ENCODE measurements at regions not wholly inside any gene's neighbourhood (a gene's known extent, or its start where the extent isn't known, plus 50 kb on each side); places are given as distances from the start of the nearest gene placed in this dataset.

GRCh38 chr4:176568238-176568637, 224.5 kb downstream of the VEGFC start:
- Histone ChIP-seq H3K23me2 (ENCODE audit: insufficient read length, low read depth, low read length, poor library complexity, severe bottlenecking) (no peaks in the 10 kb centered on the region), H3K4ac (ENCODE audit: low read depth, low read length) (no peak overlapping the region), H3K56ac (ENCODE audit: insufficient read length, low read depth, low read length) (no peak overlapping the region), H3K79me1 (ENCODE audit: insufficient read depth, low read depth, low read length, poor library complexity, severe bottlenecking) (no peaks in the 10 kb centered on the region), H3K79me2 (ENCODE audit: insufficient read depth, low read length) (no peaks in the 10 kb centered on the region), H3K9me3 (ENCODE audit: control insufficient read depth, low read depth, low read length) (no peaks in the 10 kb centered on the region), H3K9ac (ENCODE audit: extremely low read depth, insufficient read length, low read length) (no peak overlapping the region), H2BK120ac (ENCODE audit: low read depth, low read length, poor library complexity, severe bottlenecking) (no peak overlapping the region), H4K20me1 (ENCODE audit: control insufficient read depth, insufficient read depth, insufficient read length) (no peaks in the 10 kb centered on the region), H3T11ph (ENCODE audit: low read length) (no peak overlapping the region), H2BK5ac (ENCODE audit: insufficient read length, low read length) (no peak overlapping the region), H2AK5ac (ENCODE audit: insufficient read length, low read length) (no peak overlapping the region), H2BK12ac (ENCODE audit: insufficient read length, low read depth, low read length) (no peak overlapping the region), H3K27me3 (ENCODE audit: insufficient read depth, low read length) (no peaks in the 10 kb centered on the region), H3K4me1 (ENCODE audit: insufficient read depth, low read length) (no peaks in the 10 kb centered on the region), H4K91ac (ENCODE audit: insufficient read length, low read depth, low read length) (no peak overlapping the region), H2BK15ac (ENCODE audit: low read depth, low read length) (no peak overlapping the region), H4K5ac (ENCODE audit: insufficient read length, low read depth, low read length) (no peak overlapping the region), H3K23ac (ENCODE audit: insufficient read length, low read depth, low read length) (no peak overlapping the region), H2AFZ (ENCODE audit: low read length) (no peak overlapping the region), H2BK20ac (ENCODE audit: low read depth, low read length, poor library complexity, severe bottlenecking) (no peak overlapping the region), H3K4me2 (ENCODE audit: insufficient read depth, insufficient read length, low read length) (no peak overlapping the region), H3K18ac (ENCODE audit: insufficient read length, low read depth, low read length) (no peak overlapping the region), H3K27ac (ENCODE audit: insufficient read length, low read depth, low read length) (no peak overlapping the region), H3K14ac (ENCODE audit: insufficient read depth, low read length) (no peak overlapping the region), H4K8ac (replicated peaks; ENCODE audit: insufficient read length, low read depth, low read length) (no peak overlapping the region)
- Mint-ChIP-seq H3K27ac (no peak overlapping the region), H3K4me1 (no peaks in the 10 kb centered on the region), H3K4me3 (no peak overlapping the region), H3K36me3 (ENCODE audit: insufficient read depth in 1 of 3, low read depth in 3 of 3) (no peaks in the 10 kb centered on the region), H3K9me3 (no peaks in the 10 kb centered on the region), H3K27me3 (ENCODE audit: low read depth) (no peaks in the 10 kb centered on the region)
- no peak for DNase-seq
- no peak for TF ChIP-seq CTCF (conservative IDR thresholded peaks at IDR 0.05)
- no CpG with 5 or more reads among the region's 4 CpGs for WGBS (ENCODE audit: extremely low coverage, insufficient read length, low lambda C conversion rate)
